Neural cell (in vitro differentiated cells): ENCODE measurements at regions not wholly inside any gene's neighbourhood (a gene's known extent, or its start where the extent isn't known, plus 50 kb on each side); places are given as distances from the start of the nearest gene placed in this dataset.

Source experiments
- EZH2 ChIP-seq: fragments of 200-600, 300-800 bp; shearing (Covaris generic), sonication (generic); IDR thresholded peaks from 2 replicates; pipeline ENCODE4 v1.6.1; 2014; ENCODE audit warnings: antibody characterized with exemption, low read length, borderline replicate concordance, mild to moderate bottlenecking; ENCODE audit not compliant: insufficient read depth, poor library complexity, severe bottlenecking
- MXI1 ChIP-seq: fragments of 450-650 bp; conservative IDR thresholded peaks from 2 replicates; pipeline ENCODE4 v1.6.1; 2014; ENCODE audit warnings: antibody characterized with exemption, mild to moderate bottlenecking; ENCODE audit not compliant: poor library complexity, severe bottlenecking
- POLR2AphosphoS5 ChIP-seq: IDR thresholded peaks from 2 replicates; pipeline ENCODE4 v1.6.1; 2012
- RAD21 ChIP-seq: fragments of 450-650 bp; conservative IDR thresholded peaks from 2 replicates; pipeline ENCODE4 v1.6.1; 2014; ENCODE audit warnings: antibody characterized with exemption, mild to moderate bottlenecking, moderate library complexity
- TAF1 ChIP-seq: IDR thresholded peaks from 2 replicates; pipeline ENCODE4 v1.6.1; 2012; ENCODE audit warnings: low read depth
- TF ChIP-seq, protein P1 (sequence below): IDR thresholded peaks from 2 replicates; pipeline ENCODE4 v1.6.1; 2012; ENCODE audit warnings: borderline replicate concordance
- TF ChIP-seq, protein P2 (sequence below): fragments of 450-650 bp; IDR thresholded peaks from 2 replicates; pipeline ENCODE4 v1.5.1; 2014; ENCODE audit warnings: antibody characterized with exemption, mild to moderate bottlenecking, moderate library complexity; ENCODE audit not compliant: poor library complexity, severe bottlenecking

- TF ChIP-seq, protein P1, sequence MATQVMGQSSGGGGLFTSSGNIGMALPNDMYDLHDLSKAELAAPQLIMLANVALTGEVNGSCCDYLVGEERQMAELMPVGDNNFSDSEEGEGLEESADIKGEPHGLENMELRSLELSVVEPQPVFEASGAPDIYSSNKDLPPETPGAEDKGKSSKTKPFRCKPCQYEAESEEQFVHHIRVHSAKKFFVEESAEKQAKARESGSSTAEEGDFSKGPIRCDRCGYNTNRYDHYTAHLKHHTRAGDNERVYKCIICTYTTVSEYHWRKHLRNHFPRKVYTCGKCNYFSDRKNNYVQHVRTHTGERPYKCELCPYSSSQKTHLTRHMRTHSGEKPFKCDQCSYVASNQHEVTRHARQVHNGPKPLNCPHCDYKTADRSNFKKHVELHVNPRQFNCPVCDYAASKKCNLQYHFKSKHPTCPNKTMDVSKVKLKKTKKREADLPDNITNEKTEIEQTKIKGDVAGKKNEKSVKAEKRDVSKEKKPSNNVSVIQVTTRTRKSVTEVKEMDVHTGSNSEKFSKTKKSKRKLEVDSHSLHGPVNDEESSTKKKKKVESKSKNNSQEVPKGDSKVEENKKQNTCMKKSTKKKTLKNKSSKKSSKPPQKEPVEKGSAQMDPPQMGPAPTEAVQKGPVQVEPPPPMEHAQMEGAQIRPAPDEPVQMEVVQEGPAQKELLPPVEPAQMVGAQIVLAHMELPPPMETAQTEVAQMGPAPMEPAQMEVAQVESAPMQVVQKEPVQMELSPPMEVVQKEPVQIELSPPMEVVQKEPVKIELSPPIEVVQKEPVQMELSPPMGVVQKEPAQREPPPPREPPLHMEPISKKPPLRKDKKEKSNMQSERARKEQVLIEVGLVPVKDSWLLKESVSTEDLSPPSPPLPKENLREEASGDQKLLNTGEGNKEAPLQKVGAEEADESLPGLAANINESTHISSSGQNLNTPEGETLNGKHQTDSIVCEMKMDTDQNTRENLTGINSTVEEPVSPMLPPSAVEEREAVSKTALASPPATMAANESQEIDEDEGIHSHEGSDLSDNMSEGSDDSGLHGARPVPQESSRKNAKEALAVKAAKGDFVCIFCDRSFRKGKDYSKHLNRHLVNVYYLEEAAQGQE = no peak
- TF ChIP-seq, protein P2, sequence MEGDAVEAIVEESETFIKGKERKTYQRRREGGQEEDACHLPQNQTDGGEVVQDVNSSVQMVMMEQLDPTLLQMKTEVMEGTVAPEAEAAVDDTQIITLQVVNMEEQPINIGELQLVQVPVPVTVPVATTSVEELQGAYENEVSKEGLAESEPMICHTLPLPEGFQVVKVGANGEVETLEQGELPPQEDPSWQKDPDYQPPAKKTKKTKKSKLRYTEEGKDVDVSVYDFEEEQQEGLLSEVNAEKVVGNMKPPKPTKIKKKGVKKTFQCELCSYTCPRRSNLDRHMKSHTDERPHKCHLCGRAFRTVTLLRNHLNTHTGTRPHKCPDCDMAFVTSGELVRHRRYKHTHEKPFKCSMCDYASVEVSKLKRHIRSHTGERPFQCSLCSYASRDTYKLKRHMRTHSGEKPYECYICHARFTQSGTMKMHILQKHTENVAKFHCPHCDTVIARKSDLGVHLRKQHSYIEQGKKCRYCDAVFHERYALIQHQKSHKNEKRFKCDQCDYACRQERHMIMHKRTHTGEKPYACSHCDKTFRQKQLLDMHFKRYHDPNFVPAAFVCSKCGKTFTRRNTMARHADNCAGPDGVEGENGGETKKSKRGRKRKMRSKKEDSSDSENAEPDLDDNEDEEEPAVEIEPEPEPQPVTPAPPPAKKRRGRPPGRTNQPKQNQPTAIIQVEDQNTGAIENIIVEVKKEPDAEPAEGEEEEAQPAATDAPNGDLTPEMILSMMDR = no peak
- no peak for TF ChIP-seq RAD21
- TF ChIP-seq POLR2AphosphoS5 = no peak
- no peak for TF ChIP-seq TAF1
- TF ChIP-seq MXI1 = no peak
- no peak for TF ChIP-seq EZH2
These were observed 86.3 kb downstream of the EMP1 start for GRCh38 chr12:13282861-13283260.
